Caco-2 (cell line): ENCODE measurements at regions not wholly inside any gene's neighbourhood (a gene's known extent, or its start where the extent isn't known, plus 50 kb on each side); places are given as distances from the start of the nearest gene placed in this dataset.
"Not testable (repeated sequence)": the region's sequence is repeated elsewhere in the genome, so short reads cannot be mapped to it uniquely, and the experiment has no call there.

Source experiments
- BruUV-seq: library from RNA; stranded (reverse); fragments of 400-500 nt; replicated peaks from 2 replicates; lab custom pipeline; 2021; lab: Mats Ljungman, UMichigan
- CTCF ChIA-PET: fragments of 300-600 bp; sonication (Branson Sonifier 250); formaldehyde crosslinking; loops from one replicate; lab custom pipeline; 2022; ENCODE audit warnings: antibody characterized with exemption; lab: Charles Lee
- POLR2A ChIA-PET: fragments of 300-600 bp; sonication (Branson Sonifier 250); formaldehyde crosslinking; loops from one replicate; lab custom pipeline; 2022; ENCODE audit warnings: antibody characterized with exemption; lab: Charles Lee
- DNase-seq, 2 experiments: peaks; one replicate each; pipeline versions ENCODE4 v3.0.0 to v3.0.0-alpha.2; 2020 to 2022
- H3K27me3 ChIP-seq: replicated peaks from 2 replicates; pipeline ENCODE4 v1.6.0; 2011; ENCODE audit warnings: low read length; ENCODE audit not compliant: control insufficient read depth, insufficient read depth
- H3K36me3 ChIP-seq: 2 replicates; pipeline ENCODE4 v1.5.1; 2011; ENCODE audit warnings: low read length; ENCODE audit not compliant: control insufficient read depth, insufficient read depth
- H3K4me1 ChIP-seq: fragments of 250-450 bp; sonication (Bioruptor Pico); 2 replicates; pipeline ENCODE4 v1.5.1; 2020; ENCODE audit warnings: mild to moderate bottlenecking
- H3K4me3 ChIP-seq: 2 replicates; pipeline ENCODE4 v1.5.1; 2011; ENCODE audit warnings: low read depth, mild to moderate bottlenecking, control low read depth, low read length
- H3K9me3 ChIP-seq: fragments of 250-450 bp; sonication (Bioruptor Pico); 2 replicates; pipeline ENCODE4 v1.5.1; 2020; ENCODE audit warnings: mild to moderate bottlenecking, moderate library complexity
- H3K27ac Mint-ChIP-seq: one replicate; pipeline ENCODE4 v1.8.0; 2022; ENCODE audit warnings: mixed read lengths; ENCODE audit not compliant: unreplicated experiment
- H3K27me3 Mint-ChIP-seq: one replicate; pipeline ENCODE4 v1.8.0; 2022; ENCODE audit warnings: mixed read lengths; ENCODE audit not compliant: insufficient read depth, unreplicated experiment
- H3K36me3 Mint-ChIP-seq: one replicate; pipeline ENCODE4 v1.8.0; 2022; ENCODE audit warnings: mild to moderate bottlenecking, mixed read lengths; ENCODE audit not compliant: insufficient read depth, unreplicated experiment
- H3K4me1 Mint-ChIP-seq: one replicate; pipeline ENCODE4 v1.8.0; 2022; ENCODE audit warnings: low read depth, mixed read lengths; ENCODE audit not compliant: unreplicated experiment
- H3K4me3 Mint-ChIP-seq: one replicate; pipeline ENCODE4 v1.8.0; 2022; ENCODE audit warnings: mild to moderate bottlenecking, moderate library complexity, mixed read lengths; ENCODE audit not compliant: unreplicated experiment
- H3K9me3 Mint-ChIP-seq: one replicate; pipeline ENCODE4 v1.8.0; 2022; ENCODE audit warnings: mixed read lengths; ENCODE audit not compliant: unreplicated experiment
- intact Hi-C: fragments of 100-400 bp; cut with micrococcal nuclease; formaldehyde crosslinking; loops from one replicate; pipeline ENCODE4 v1.10.0; 2022; ENCODE audit not compliant: unreplicated experiment
- TF ChIP-seq, protein P1 (sequence below), 2 experiments: fragments of 200-600 bp in 1 of 2; IDR thresholded peaks; 1 replicate in 1 of 2; 2 replicates in 1 of 2; pipeline versions ENCODE4 v1.5.1 to v1.8.0; 2011 to 2022; ENCODE audit warnings: antibody characterized with exemption in 1 of 2, control low read depth in 1 of 2, inconsistent platforms in 1 of 2, low read depth in 1 of 2, low read length in 1 of 2, mild to moderate bottlenecking in 1 of 2, moderate library complexity in 1 of 2; ENCODE audit not compliant: insufficient read depth in 1 of 2, severe bottlenecking in 1 of 2, unreplicated experiment in 1 of 2

DNA sequence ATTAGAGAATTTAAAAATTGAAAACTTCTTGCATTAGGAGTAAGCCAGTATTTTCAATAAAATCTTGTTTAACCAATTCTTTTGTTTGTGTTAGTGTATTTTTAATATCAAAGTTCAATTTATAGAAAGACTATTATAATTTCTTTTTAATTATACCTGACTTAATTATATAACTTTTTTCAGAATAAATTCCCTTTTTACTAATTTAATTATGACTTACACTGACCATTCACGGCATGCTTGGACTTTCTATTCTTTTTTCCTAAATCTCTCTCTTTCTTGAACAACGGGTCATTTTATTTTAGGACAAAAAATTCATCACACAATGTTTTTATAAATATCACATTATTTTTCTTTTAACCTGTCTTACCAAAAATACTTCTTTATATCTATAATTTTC lies 555.3 kb upstream of the PTGER4 start:
- H3K9me3 Mint-ChIP-seq, result peaks cover 59% of the 10 kb centered on the region
- no peak overlapping the region for H3K27ac Mint-ChIP-seq
- H3K9me3 ChIP-seq, result peaks cover 12% of the 10 kb centered on the region; the same call in 1 of the 2 replicates
- H3K36me3 ChIP-seq, result no peaks in the 10 kb centered on the region
- no peaks in the 10 kb centered on the region for H3K27me3 ChIP-seq
- H3K4me3 ChIP-seq, result no peak overlapping the region
- no peak overlapping the region for H3K4me3 Mint-ChIP-seq
- CTCF ChIA-PET, result no interaction called here
- H3K4me1 Mint-ChIP-seq, result no peaks in the 10 kb centered on the region
- DNase-seq, result no peak
- TF ChIP-seq, protein P1, sequence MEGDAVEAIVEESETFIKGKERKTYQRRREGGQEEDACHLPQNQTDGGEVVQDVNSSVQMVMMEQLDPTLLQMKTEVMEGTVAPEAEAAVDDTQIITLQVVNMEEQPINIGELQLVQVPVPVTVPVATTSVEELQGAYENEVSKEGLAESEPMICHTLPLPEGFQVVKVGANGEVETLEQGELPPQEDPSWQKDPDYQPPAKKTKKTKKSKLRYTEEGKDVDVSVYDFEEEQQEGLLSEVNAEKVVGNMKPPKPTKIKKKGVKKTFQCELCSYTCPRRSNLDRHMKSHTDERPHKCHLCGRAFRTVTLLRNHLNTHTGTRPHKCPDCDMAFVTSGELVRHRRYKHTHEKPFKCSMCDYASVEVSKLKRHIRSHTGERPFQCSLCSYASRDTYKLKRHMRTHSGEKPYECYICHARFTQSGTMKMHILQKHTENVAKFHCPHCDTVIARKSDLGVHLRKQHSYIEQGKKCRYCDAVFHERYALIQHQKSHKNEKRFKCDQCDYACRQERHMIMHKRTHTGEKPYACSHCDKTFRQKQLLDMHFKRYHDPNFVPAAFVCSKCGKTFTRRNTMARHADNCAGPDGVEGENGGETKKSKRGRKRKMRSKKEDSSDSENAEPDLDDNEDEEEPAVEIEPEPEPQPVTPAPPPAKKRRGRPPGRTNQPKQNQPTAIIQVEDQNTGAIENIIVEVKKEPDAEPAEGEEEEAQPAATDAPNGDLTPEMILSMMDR (IDR thresholded peaks at IDR 0.05; ENCODE audit: insufficient read depth in 1 of 2, low read depth in 1 of 2, low read length in 1 of 2, severe bottlenecking in 1 of 2, unreplicated experiment in 1 of 2), result no peak
- peaks cover 6% of the 10 kb centered on the region for H3K36me3 Mint-ChIP-seq
- no peaks in the 10 kb centered on the region for H3K27me3 Mint-ChIP-seq
- intact Hi-C loops, result no loop called here
- BruUV-seq, result no TSS peak
- POLR2A ChIA-PET, result no interaction called here
- no peaks in the 10 kb centered on the region for H3K4me1 ChIP-seq

DNA sequence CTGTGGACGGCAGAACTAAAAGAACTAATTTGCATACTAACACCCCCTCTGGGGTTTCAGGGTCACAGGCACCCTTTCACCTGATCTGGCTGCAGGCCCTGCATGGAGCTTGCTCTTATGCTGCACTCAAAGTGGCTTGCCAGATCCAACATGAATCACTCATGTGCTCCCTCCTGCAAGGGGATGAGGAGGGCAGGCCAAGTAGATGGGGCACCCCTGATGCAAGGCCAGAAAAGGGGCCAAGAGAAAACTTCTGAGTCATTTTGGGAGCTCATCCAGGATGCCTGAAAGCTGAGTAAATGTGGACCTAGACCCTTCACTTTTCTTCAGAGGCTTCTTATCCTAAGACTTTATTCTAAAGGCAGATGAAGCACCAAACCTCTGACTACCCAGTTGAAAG lies 558.5 kb upstream of the PTGER4 start:
- H3K4me1 Mint-ChIP-seq, result no peaks in the 10 kb centered on the region
- CTCF ChIA-PET, result no interaction called here
- no peak for DNase-seq
- H3K27ac Mint-ChIP-seq, result no peak overlapping the region
- no peaks in the 10 kb centered on the region for H3K36me3 ChIP-seq
- peaks cover 6% of the 10 kb centered on the region for H3K36me3 Mint-ChIP-seq
- intact Hi-C loops, result no loop called here
- POLR2A ChIA-PET, result no interaction called here
- no peaks in the 10 kb centered on the region for H3K4me1 ChIP-seq
- H3K27me3 Mint-ChIP-seq, result no peaks in the 10 kb centered on the region
- peaks cover 12% of the 10 kb centered on the region; the same call in 1 of the 2 replicates for H3K9me3 ChIP-seq
- no peak overlapping the region for H3K4me3 ChIP-seq
- TF ChIP-seq, protein P1 (IDR thresholded peaks at IDR 0.05; ENCODE audit: insufficient read depth in 1 of 2, low read depth in 1 of 2, low read length in 1 of 2, severe bottlenecking in 1 of 2, unreplicated experiment in 1 of 2), result no peak
- peaks cover 28% of the 10 kb centered on the region for H3K9me3 Mint-ChIP-seq
- H3K4me3 Mint-ChIP-seq, result no peak overlapping the region
- BruUV-seq, result no TSS peak
- no peaks in the 10 kb centered on the region for H3K27me3 ChIP-seq

DNA sequence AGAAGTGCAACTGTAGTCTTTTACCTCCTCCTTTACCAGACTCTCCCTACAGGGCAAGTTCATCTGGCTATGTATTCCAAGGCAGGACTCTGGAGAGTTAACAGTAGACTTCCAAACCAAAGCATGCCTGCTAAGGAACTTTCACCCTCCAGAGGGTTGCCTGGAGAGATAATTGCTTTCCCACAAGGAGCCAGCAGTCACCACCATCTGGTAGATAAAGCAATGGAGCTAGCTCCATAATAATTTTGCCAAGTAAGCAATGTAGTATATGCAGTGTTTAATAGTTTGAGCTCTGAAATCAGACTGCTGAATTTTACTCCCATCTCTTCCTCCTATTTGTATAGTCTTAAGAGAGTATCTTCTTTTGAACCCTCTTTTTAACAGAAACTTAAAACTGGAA lies 566.8 kb upstream of the PTGER4 start:
- H3K27me3 ChIP-seq, result no peaks in the 10 kb centered on the region
- no peaks in the 10 kb centered on the region; the same call in 1 of the 2 replicates for H3K9me3 ChIP-seq
- Mint-ChIP-seq H3K27me3 (peaks cover 2% of the 10 kb centered on the region), H3K27ac (no peak overlapping the region), H3K4me3 (no peak overlapping the region), H3K4me1 (no peaks in the 10 kb centered on the region), H3K36me3 (no peaks in the 10 kb centered on the region), H3K9me3 (peaks cover 20% of the 10 kb centered on the region)
- TF ChIP-seq, protein P1 (IDR thresholded peaks at IDR 0.05; ENCODE audit: insufficient read depth in 1 of 2, low read depth in 1 of 2, low read length in 1 of 2, severe bottlenecking in 1 of 2, unreplicated experiment in 1 of 2), result no peak
- BruUV-seq, result no TSS peak
- peaks cover 4% of the 10 kb centered on the region; the same call in 1 of the 2 replicates for H3K4me1 ChIP-seq
- ChIA-PET CTCF (no interaction called here), POLR2A (interaction anchor here (0.6 kb wide), 1 partner anchor 611 kb away, joined by 3 read pairs; no protein-coding TSS in a partner anchor)
- intact Hi-C loops, result no loop called here
- no peak for DNase-seq
- no peaks in the 10 kb centered on the region for H3K36me3 ChIP-seq
- H3K4me3 ChIP-seq, result no peak overlapping the region

DNA sequence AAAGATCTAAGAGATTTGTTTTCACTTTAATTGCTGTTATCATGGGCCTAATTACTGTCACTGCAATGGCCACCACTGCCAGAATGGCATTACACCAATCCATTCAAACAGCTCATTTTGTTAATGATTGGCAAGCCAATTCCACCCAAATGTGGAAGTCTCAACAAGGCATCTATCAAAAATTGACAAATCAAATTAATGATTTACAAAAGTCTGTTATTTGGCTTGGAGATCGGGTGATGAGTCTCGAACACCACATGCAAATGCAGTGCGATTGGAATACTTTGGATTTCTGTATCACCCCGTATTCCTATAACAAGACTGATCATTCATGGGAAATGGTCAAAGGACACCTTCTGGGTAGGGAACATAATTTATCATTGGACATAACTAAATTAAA lies 568.7 kb upstream of the PTGER4 start:
- BruUV-seq, POLR2A ChIA-PET, H3K27me3 Mint-ChIP-seq: not testable (repeated sequence)

DNA sequence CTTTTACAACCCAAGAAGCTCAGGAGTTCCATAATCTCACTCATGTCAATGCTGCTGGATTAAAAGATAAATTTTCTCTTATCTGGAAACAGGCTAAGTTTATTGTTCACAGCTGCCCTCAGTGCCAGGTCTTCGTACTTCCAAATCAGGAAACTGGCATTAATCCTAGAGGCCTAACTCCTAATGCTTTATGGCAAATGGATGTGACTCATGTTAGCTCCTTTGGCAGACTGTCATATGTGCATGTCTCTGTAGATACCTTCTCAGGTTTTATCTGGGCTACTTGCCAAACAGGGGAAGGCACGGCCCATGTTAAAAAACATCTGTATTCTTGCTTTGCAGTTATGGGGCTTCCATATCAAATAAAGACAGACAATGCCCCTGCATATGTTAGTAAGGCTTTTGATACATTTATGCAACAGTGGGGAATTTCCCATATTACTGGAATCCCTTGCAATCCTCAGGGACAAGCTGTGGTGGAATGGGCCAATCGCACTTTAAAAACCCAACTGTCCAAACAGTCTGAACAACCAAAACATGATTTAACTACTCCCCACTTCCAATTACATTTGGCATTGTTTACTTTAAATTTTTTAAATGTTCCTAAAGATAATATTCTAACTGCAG lies 570.8 kb upstream of the PTGER4 start:
- CTCF ChIA-PET, intact Hi-C loops, H3K36me3 ChIP-seq, H3K4me3 Mint-ChIP-seq, H3K36me3 Mint-ChIP-seq, H3K27me3 ChIP-seq, BruUV-seq, POLR2A ChIA-PET, H3K4me1 Mint-ChIP-seq, H3K27ac Mint-ChIP-seq, H3K4me3 ChIP-seq, H3K27me3 Mint-ChIP-seq, H3K4me1 ChIP-seq, DNase-seq, H3K9me3 ChIP-seq: not testable (repeated sequence)
- H3K9me3 Mint-ChIP-seq, result peaks cover 34% of the 10 kb centered on the region

More for the DNA sequence above, 568.7 kb upstream of the PTGER4 start:
- H3K9me3 Mint-ChIP-seq, result peaks cover 20% of the 10 kb centered on the region
- H3K36me3 Mint-ChIP-seq, H3K4me1 ChIP-seq, H3K27ac Mint-ChIP-seq, H3K4me3 ChIP-seq, DNase-seq, intact Hi-C loops, H3K9me3 ChIP-seq, H3K27me3 ChIP-seq, H3K4me1 Mint-ChIP-seq, CTCF ChIA-PET, H3K36me3 ChIP-seq, H3K4me3 Mint-ChIP-seq: not testable (repeated sequence)
